ENCODE measurements at regions not wholly inside any gene's neighbourhood (a gene's known extent, or its start where the extent isn't known, plus 50 kb on each side); places are given as distances from the start of the nearest gene placed in this dataset.
"Not testable (repeated sequence)": the region's sequence is repeated elsewhere in the genome, so short reads cannot be mapped to it uniquely, and the experiment has no call there.

DNA sequence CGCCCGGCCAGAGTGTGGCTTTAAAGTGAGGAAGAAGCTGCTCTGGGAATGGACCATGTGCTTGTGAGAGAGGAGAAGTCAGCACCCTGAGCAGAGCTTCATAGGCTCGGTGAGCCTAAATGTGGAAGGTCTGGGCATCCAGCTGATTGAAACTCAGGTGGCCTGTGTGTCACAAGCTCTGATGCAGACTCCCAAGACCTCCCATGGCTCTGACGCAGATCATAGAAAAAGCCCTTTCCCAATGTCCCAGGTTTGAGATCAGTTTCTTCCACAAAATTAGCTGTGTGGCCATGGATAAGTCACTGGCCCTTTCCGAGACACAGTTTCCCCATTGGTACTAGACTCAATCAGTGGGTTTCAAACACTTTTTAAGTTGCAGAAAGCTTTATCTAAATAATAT, 180.0 kb upstream of the CCL2 start:
- no peak for DNase-seq (ENCODE audit: extremely low spot score, unreplicated experiment)
- peaks cover 8% of the 10 kb centered on the region for H3K4me1 Mint-ChIP-seq (ENCODE audit: unreplicated experiment)
- H3K36me3 Mint-ChIP-seq = no peaks in the 10 kb centered on the region
- no peak for TF ChIP-seq CTCF (conservative IDR thresholded peaks at IDR 0.05)
- H3K4me3 Mint-ChIP-seq = no peak overlapping the region
- peaks cover 28% of the 10 kb centered on the region for H3K27me3 Mint-ChIP-seq
- H3K9me3 Mint-ChIP-seq = peaks cover 6% of the 10 kb centered on the region
- H3K27ac Mint-ChIP-seq = no peak overlapping the region

DNA sequence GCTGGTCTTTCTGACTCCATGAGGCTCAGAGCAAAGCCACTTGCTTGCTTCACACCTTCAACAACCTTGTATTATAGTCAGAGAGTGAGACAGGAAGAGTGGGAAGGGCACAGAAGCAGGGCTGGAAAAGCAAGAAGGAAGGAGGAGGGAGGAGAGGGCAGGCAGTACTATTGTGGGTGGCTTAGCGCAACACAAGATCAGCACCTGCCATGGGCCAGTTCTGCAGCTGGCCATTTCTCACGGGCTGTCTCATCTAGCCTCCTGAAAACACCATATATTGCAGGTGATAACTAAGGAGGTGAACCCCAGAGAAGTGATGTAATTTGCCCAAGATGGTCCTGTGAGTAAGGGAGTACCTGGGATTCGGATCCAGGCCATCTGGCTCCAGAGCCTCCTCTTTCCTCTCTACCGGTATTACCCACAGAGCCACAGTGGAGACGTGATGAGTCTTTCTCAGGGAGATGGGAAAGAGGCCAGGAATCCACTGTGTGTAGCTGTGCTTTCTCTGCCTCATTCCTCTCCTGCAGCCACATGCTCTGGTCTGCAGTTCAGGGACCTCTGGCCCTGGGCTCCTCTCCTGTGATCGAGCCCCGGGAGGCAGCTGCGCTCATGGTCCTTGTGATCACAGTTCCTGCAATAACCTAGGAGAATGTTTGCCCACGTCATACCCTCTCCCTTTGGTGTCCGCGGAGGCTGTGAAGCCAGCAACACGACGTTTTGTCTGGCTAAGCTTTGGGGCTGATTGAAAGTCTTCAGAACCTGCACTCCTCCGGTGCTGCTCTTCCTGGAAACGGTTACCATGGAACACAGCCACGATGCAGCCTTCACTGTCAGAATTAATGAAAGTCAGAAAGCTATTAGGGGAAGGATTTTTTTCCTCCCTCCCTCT, 178.1 kb upstream of the CCL2 start:
- peak overlapping the region; percentile 15 for H3K27ac Mint-ChIP-seq
- H3K27me3 Mint-ChIP-seq = peaks cover 31% of the 10 kb centered on the region
- no peak overlapping the region for H3K4me3 Mint-ChIP-seq
- H3K4me1 Mint-ChIP-seq (ENCODE audit: unreplicated experiment) = peaks cover 8% of the 10 kb centered on the region
- no peak for TF ChIP-seq CTCF (conservative IDR thresholded peaks at IDR 0.05)
- H3K36me3 Mint-ChIP-seq = no peaks in the 10 kb centered on the region
- peaks cover 6% of the 10 kb centered on the region for H3K9me3 Mint-ChIP-seq
- no peak for DNase-seq (ENCODE audit: extremely low spot score, unreplicated experiment)

DNA sequence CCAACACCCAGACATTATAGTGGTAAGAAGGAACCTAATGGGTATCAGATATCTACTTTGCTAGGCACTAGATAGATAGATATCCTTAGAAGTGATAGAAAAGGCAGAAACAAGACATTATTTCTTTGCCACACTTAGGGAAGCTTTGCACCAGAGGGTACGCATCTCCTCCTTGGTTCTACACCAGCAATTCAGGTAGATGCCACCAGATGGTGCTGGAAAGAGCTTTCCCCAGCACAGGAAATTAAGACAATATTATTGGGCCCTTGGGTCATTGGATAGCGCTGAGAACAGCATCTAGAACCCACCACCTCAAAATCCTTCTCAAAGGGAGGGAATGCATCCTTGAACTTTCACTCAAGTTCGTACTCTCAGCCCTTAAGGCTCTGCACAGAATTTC, 173.8 kb upstream of the CCL2 start:
- peak; percentile 65 for TF ChIP-seq CTCF (conservative IDR thresholded peaks at IDR 0.05)
- Mint-ChIP-seq H3K9me3 (no peaks in the 10 kb centered on the region), H3K4me3 (no peak overlapping the region), H3K27ac (no peak overlapping the region), H3K27me3 (peaks cover 37% of the 10 kb centered on the region), H3K36me3 (no peaks in the 10 kb centered on the region), H3K4me1 (ENCODE audit: unreplicated experiment) (peaks cover 8% of the 10 kb centered on the region)
- no peak for DNase-seq (ENCODE audit: extremely low spot score, unreplicated experiment)

DNA sequence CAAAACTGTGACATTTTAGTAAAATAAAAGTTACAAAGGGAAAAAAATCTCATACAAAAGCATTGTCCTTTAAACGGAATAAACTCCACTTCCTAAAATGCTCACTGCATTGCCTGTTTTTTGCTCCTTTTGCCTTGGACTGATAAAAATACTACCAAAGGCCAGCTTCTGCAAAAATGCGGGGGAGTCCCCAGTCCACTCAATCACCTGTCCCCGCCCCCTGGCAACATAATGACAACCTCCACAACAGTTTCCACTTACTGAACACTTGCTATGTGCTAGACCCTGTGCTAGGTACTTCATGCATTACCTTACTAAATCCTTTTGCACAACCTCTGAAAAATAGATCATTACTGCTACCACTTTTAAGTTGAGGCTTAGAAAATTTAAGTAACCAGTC, 172.7 kb upstream of the CCL2 start:
- no peak for TF ChIP-seq CTCF (conservative IDR thresholded peaks at IDR 0.05)
- H3K27ac Mint-ChIP-seq = no peak overlapping the region
- peaks cover 5% of the 10 kb centered on the region for H3K4me1 Mint-ChIP-seq (ENCODE audit: unreplicated experiment)
- no peak for DNase-seq (ENCODE audit: extremely low spot score, unreplicated experiment)
- peaks cover 32% of the 10 kb centered on the region for H3K27me3 Mint-ChIP-seq
- H3K36me3 Mint-ChIP-seq = no peaks in the 10 kb centered on the region
- H3K9me3 Mint-ChIP-seq = no peaks in the 10 kb centered on the region
- no peak overlapping the region for H3K4me3 Mint-ChIP-seq

GRCh38 chr17:34089042-34089441, 166.0 kb upstream of the CCL2 start:
- H3K27me3 Mint-ChIP-seq; H3K27ac Mint-ChIP-seq; H3K36me3 Mint-ChIP-seq; DNase-seq (ENCODE audit: extremely low spot score, unreplicated experiment); H3K4me3 Mint-ChIP-seq; H3K9me3 Mint-ChIP-seq; H3K4me1 Mint-ChIP-seq (ENCODE audit: unreplicated experiment): not testable (repeated sequence)

- TF ChIP-seq CTCF (conservative IDR thresholded peaks at IDR 0.05) = no peak
- Mint-ChIP-seq H3K27ac (no peak overlapping the region), H3K27me3 (peaks cover 4% of the 10 kb centered on the region), H3K4me3 (no peak overlapping the region), H3K36me3 (no peaks in the 10 kb centered on the region), H3K4me1 (ENCODE audit: unreplicated experiment) (no peaks in the 10 kb centered on the region), H3K9me3 (no peaks in the 10 kb centered on the region)
- DNase-seq (ENCODE audit: extremely low spot score, unreplicated experiment) = no peak
Measured at GRCh38 chr17:34090593-34090992, 164.5 kb upstream of the CCL2 start.
